NOMO-1 treated with DMSO at 0.1 percent for 48 hours (cell line): ENCODE measurements at regions not wholly inside any gene's neighbourhood (a gene's known extent, or its start where the extent isn't known, plus 50 kb on each side); places are given as distances from the start of the nearest gene placed in this dataset.

Experiments
- DNase-seq: peaks from one replicate; lab custom pipeline; 2025; ENCODE audit not compliant: unreplicated experiment; lab: John Stamatoyannopoulos, UW

DNA sequence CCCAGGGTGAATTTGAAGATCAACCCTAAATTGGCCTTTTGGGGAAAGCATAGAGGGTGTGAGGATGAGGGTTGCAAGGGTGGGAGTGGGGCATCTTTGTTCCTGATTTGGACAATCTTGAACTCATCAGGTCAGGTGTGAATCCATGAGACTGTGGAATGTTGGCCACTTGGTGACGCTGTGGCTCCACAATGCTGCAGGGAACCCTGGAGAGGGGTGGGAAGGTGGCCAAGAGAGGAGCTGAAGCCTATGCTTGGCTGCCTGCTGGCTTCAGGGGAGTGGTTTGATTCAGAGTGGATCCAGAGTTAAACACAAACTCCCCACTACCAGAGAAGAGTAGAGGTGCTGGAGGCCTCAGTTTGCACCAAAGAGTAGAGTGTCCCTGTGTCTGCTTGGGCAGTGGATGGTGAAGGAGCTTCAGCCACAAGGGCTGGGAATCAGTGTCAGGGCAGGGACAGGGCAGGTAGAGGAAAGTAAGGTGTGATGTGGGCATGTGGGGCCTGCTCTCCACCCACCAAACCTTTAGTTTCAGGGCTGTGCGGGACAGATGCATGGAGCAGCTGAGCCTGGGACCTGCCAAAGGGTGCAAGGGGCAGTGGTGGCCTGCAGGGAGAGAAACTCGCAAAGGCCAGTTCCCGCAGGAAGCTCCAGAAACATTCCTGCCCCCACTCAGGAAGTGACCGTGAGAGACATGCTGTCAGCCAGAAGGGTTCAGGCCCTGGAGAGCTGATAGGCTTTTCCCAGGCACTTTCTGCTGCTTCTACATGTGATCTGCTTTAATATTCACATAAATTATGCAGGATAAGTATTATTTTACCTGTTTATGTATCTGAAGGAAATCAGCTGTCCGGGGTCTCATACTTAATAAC, 81.0 kb upstream of the PRSS58 start:
- DNase-seq = no peak

DNA sequence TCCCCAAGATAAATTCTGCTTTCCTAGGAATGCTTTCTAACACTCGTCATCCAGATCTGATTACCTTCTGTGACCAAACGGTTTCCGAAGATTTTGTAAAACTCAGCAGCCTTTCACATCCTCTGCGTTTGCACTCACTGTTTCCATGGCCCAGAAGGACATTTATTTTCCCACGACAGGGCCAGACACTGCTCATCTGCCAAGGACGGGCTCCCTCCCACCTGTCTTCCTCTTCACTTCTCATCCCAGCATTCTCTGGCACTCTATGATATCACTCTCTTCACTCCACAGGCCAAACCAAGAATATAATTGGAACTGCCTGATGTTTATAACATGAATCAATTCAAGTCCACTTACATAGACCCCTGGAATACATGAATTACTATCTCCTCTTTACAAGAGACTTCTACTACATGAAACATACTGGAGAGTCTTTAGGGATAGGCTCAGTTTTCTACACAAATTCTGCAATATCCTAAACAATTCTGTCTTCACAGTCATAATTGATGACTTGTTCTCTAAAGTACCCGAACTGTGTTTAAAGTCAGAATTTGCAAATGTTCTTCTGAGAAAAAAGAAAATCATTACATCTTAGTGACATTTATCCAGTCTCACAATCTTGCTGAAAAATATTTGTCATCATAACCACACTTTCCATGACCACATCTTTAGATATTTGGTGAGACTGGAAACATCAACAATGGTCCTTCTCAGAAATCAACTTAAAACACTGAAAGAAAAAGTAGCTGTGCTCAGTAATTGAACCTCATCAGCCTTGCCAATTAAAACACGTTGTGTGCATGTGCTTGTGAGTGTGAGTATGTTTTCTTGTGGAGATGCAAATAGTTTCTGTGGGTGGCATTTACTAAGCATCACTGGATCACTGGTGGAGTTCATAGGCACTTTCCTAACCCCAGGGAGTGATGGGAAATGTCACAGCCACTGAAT, 79.5 kb upstream of the PRSS58 start:
- no peak for DNase-seq

DNA sequence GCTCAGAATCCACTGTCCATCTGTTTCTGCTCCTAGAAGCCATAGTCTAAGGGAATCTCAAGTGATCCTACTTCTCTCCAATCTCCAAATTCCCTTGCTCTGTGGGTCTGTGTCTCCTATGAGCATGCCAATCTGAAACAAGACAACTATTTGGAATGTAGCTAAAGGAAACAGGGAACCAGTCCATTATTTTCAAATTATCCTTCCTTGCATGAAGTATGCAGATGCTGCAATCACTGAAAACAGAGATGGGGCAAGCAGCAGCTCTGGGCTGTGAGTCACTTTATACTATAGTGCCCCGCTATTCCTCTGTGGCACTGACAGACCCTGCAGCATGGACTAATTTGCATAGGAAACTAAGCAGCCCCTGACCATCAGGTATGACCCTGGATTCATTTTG, 76.9 kb upstream of the PRSS58 start:
- no peak for DNase-seq

GRCh38 chr7:142334236-142334635, 76.4 kb upstream of the PRSS58 start:
- no peak for DNase-seq

GRCh38 chr7:142332421-142332820, 74.6 kb upstream of the PRSS58 start:
- no peak for DNase-seq

GRCh38 chr7:142331941-142332340, 74.1 kb upstream of the PRSS58 start:
- no peak for DNase-seq

GRCh38 chr7:142329062-142329790, 71.4 kb upstream of the PRSS58 start:
- DNase-seq = no peak

- DNase-seq = no peak
Observed at GRCh38 chr7:142328551-142328950, 70.7 kb upstream of the PRSS58 start.

GRCh38 chr7:142327628-142328405, 70.0 kb upstream of the PRSS58 start:
- no peak for DNase-seq

DNA sequence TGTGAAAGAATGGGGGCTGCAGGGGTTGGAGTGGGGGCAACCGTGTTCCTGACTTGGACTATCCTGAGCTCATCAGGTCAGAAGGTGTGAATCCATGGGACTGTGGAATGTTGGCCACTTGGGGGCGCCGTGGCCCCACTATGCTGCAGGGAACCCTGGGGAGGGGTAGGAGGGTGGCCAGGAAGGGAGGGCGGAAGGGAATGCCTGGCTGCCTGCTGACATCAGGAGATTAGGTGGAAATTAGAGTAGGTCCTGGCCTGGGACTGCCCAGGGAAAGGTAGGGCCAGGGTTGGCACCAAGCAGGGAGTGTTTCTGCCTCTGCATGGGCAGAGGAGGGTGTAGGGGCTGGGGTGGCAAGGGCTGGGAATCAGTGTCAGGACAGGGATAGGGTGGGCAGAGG, 65.8 kb upstream of the PRSS58 start:
- DNase-seq = no peak

DNA sequence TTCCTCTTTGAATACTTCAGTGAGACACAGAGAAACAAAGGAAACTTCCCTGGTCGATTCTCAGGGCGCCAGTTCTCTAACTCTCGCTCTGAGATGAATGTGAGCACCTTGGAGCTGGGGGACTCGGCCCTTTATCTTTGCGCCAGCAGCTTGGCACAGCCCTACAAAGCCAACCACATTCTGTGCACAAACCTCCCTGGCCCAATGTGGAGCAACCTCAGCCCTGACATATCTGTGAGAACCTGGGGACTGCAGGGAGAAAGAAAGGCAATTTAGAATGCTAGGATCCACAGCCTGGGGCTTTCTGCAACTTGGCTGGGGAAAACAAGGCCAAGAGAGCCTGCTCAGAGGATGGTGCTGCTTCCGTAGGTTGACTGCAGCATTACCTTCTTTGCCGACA, 63.5 kb upstream of the PRSS58 start:
- no peak for DNase-seq

- DNase-seq = no peak
Observed at GRCh38 chr7:142320883-142321282, 63.0 kb upstream of the PRSS58 start.

DNA sequence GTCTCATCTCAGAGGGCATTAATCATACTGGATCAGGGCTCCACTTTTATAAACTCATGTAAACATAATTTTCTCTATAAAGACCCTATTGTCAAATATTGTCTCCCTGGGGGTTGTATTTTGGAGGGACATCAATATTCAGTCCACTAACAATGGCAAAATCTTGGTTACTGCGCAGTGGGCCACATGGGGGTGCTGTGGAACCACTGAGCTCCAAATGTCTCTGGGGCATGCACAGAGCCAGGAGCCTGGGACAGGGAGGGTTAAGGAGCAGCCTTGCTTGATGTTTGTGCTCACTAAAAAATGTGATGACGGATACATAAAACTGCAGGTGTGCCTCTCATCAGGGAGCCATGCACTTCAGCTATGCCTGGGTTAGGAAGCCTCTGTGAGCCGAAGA, 62.1 kb upstream of the PRSS58 start:
- DNase-seq = no peak

GRCh38 chr7:142314281-142314680, 56.4 kb upstream of the PRSS58 start:
- no peak for DNase-seq

DNA sequence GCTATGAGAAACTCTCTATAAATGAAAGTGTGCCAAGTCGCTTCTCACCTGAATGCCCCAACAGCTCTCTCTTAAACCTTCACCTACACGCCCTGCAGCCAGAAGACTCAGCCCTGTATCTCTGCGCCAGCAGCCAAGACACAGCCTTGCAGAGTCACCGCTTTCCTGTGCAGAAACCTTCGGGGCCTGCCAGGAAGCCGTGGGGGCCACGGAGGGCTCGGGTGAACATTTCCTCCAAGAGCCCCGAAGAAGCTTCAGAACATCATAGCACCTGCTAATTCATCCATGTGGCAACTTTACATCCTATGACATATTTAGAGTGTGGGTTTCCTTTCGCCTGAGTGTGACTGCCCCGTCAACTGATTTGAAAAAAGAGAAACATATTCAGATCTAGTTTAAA, 55.7 kb upstream of the PRSS58 start:
- DNase-seq = no peak

- no peak for DNase-seq
Observed at GRCh38 chr7:142311876-142312275, 54.0 kb upstream of the PRSS58 start.

DNA sequence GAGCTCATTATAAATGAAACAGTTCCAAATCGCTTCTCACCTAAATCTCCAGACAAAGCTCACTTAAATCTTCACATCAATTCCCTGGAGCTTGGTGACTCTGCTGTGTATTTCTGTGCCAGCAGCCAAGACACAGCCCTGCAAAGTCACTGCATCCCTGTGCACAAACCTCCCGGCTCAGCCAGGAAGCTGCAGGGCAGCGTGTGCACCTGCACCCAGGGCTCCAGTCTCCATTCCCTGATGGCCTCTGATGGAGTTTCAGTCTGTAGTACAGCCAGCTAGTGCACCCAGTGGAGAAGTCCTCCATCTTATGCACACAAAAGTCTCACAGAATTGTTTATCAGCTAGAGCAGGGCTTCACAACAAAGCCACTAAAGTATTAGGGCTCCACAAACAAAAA, 51.1 kb upstream of the PRSS58 start:
- no peak for DNase-seq

- no peak for DNase-seq
Observed at GRCh38 chr7:142308326-142308725, 50.5 kb upstream of the PRSS58 start.
